SK-N-SH (cell line): ENCODE measurements at regions not wholly inside any gene's neighbourhood (a gene's known extent, or its start where the extent isn't known, plus 50 kb on each side); places are given as distances from the start of the nearest gene placed in this dataset.

ENCODE experiments used
- CTCF ChIP-seq: fragments of 200-600 bp; sonication (generic); IDR thresholded peaks from 2 replicates; pipeline ENCODE4 v1.6.1; 2017; ENCODE audit warnings: antibody characterized with exemption, mild to moderate bottlenecking, moderate library complexity
- GABPA ChIP-seq: IDR thresholded peaks from 2 replicates; pipeline ENCODE4 v1.4.0; 2012; ENCODE audit warnings: low read depth, mild to moderate bottlenecking
- JUND ChIP-seq: IDR thresholded peaks from 2 replicates; pipeline ENCODE4 v1.4.0; 2012
- MXI1 ChIP-seq: IDR thresholded peaks from 2 replicates; pipeline ENCODE4 v1.6.1; 2012; ENCODE audit warnings: mild to moderate bottlenecking, low read depth, low read length, improper control_type of control experiment
- RFX5 ChIP-seq: IDR thresholded peaks from 2 replicates; pipeline ENCODE4 v1.6.1; 2012; ENCODE audit warnings: mild to moderate bottlenecking, improper control_type of control experiment, low read length
- SMC3 ChIP-seq: IDR thresholded peaks from 2 replicates; pipeline ENCODE4 v1.6.1; 2012; ENCODE audit warnings: low read depth, low read length, improper control_type of control experiment
- USF2 ChIP-seq: fragments of 150-350 bp; IDR thresholded peaks from 2 replicates; pipeline ENCODE4 v1.6.1; 2017; ENCODE audit warnings: antibody characterized with exemption, low read length, low read depth, borderline replicate concordance
- ZBTB33 ChIP-seq: IDR thresholded peaks from 2 replicates; pipeline ENCODE4 v1.4.0; 2012; ENCODE audit warnings: low read depth, borderline replicate concordance
- TF ChIP-seq, protein P1 (sequence below): IDR thresholded peaks from 2 replicates; pipeline ENCODE4 v1.6.1; 2012; ENCODE audit warnings: mild to moderate bottlenecking, low read depth, low read length, moderate library complexity

- TF ChIP-seq CTCF (no peak), GABPA (no peak), MXI1 (no peak), ZBTB33 (no peak), JUND (no peak), RFX5 (no peak), SMC3 (no peak), USF2 (no peak)
- TF ChIP-seq, protein P1, sequence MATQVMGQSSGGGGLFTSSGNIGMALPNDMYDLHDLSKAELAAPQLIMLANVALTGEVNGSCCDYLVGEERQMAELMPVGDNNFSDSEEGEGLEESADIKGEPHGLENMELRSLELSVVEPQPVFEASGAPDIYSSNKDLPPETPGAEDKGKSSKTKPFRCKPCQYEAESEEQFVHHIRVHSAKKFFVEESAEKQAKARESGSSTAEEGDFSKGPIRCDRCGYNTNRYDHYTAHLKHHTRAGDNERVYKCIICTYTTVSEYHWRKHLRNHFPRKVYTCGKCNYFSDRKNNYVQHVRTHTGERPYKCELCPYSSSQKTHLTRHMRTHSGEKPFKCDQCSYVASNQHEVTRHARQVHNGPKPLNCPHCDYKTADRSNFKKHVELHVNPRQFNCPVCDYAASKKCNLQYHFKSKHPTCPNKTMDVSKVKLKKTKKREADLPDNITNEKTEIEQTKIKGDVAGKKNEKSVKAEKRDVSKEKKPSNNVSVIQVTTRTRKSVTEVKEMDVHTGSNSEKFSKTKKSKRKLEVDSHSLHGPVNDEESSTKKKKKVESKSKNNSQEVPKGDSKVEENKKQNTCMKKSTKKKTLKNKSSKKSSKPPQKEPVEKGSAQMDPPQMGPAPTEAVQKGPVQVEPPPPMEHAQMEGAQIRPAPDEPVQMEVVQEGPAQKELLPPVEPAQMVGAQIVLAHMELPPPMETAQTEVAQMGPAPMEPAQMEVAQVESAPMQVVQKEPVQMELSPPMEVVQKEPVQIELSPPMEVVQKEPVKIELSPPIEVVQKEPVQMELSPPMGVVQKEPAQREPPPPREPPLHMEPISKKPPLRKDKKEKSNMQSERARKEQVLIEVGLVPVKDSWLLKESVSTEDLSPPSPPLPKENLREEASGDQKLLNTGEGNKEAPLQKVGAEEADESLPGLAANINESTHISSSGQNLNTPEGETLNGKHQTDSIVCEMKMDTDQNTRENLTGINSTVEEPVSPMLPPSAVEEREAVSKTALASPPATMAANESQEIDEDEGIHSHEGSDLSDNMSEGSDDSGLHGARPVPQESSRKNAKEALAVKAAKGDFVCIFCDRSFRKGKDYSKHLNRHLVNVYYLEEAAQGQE, result no peak
These were observed 1081.7 kb upstream of the FANCL start for GRCh38 chr2:59322870-59323269.
